HepG2 (cell line): ENCODE measurements at regions not wholly inside any gene's neighbourhood (a gene's known extent, or its start where the extent isn't known, plus 50 kb on each side); places are given as distances from the start of the nearest gene placed in this dataset.

Experiments used
- ATAC-seq: fragments of 200-7000 bp; cut with Tn5 transposase; 3 replicates; pipeline ENCODE4 v1.9.1; 2020; ENCODE audit warnings: mild to moderate bottlenecking, moderate library complexity
- BruUV-seq: library from RNA; stranded (reverse); fragments of 400-500 nt; replicated peaks from 2 replicates; lab custom pipeline; 2021; lab: Mats Ljungman, UMichigan
- CTCF ChIA-PET: fragments of 300-600 bp; formaldehyde crosslinking; extraction: SDS; loops from one replicate; lab custom pipeline; 2021; ENCODE audit warnings: low total read pairs, inconsistent platforms, low intra/inter-chr PET ratio; lab: Yijun Ruan, JAX
- POLR2A ChIA-PET: fragments of 350-600 bp; sonication (Branson Sonifier 250); formaldehyde crosslinking; loops from one replicate; lab custom pipeline; 2020; ENCODE audit warnings: antibody characterized with exemption, inconsistent platforms; lab: Yijun Ruan, JAX
- DNase-seq: peaks from one replicate; pipeline ENCODE4 v3.0.0-alpha.2; 2015; ENCODE audit warnings: low spot score
- FAIRE-seq: peaks from 3 replicates; lab custom pipeline; 2011; peaks lifted over from hg19 to GRCh38; lab: Jason Lieb, UNC
- H2AFZ ChIP-seq: one replicate; pipeline ENCODE4 v1.6.1; 2011; ENCODE audit warnings: low read length, inconsistent platforms
- H3K27ac ChIP-seq: fragments of 300-600 bp; 3 replicates; pipeline ENCODE4 v1.8.0; 2011; ENCODE audit warnings: mixed run types, mild to moderate bottlenecking, mixed read lengths, low read length, inconsistent platforms; ENCODE audit not compliant: insufficient read depth; ENCODE audit errors: extremely low read length
- H3K27me3 ChIP-seq, 2 experiments: fragments of 200-600 bp in 1 of 2; 2 replicates in 1 of 2; 3 replicates in 1 of 2; pipeline versions ENCODE4 v1.6.0 to v1.8.0; 2011; ENCODE audit warnings: low read length in 2 of 2, mild to moderate bottlenecking in 2 of 2, moderate library complexity in 2 of 2, inconsistent platforms in 1 of 2; ENCODE audit not compliant: insufficient read depth in 2 of 2, control insufficient read depth in 1 of 2
- H3K36me3 ChIP-seq, 2 experiments: fragments of 200-600 bp in 1 of 2; replicated peaks in 1 of 2; 2 replicates in 1 of 2; 3 replicates in 1 of 2; pipeline versions ENCODE4 v1.5.1 to v1.8.0; 2011; ENCODE audit warnings: low read length in 2 of 2, inconsistent platforms in 1 of 2; ENCODE audit not compliant: insufficient read depth in 2 of 2, control insufficient read depth in 1 of 2
- H3K4me1 ChIP-seq: 2 replicates; pipeline ENCODE4 v1.5.1; 2012; ENCODE audit warnings: low read length, inconsistent platforms; ENCODE audit not compliant: insufficient read depth
- H3K4me2 ChIP-seq: 2 replicates; pipeline ENCODE4 v1.6.0; 2011; ENCODE audit warnings: low read depth, low read length, inconsistent platforms
- H3K4me3 ChIP-seq, 3 experiments: fragments of 200-600 bp in 1 of 3; sonication (generic), shearing (Covaris generic) in 1 of 3; replicated peaks in 1 of 3; 2 replicates each; pipeline ENCODE4 v1.5.1; 2011 to 2016; ENCODE audit warnings: low read length in 3 of 3, inconsistent platforms in 2 of 3, low read depth in 2 of 3, mild to moderate bottlenecking in 2 of 3, control low read depth in 1 of 3, mixed read lengths in 1 of 3; ENCODE audit not compliant: insufficient read depth in 1 of 3
- H3K79me2 ChIP-seq: one replicate; pipeline ENCODE4 v1.6.1; 2011; ENCODE audit warnings: low read length, inconsistent platforms; ENCODE audit not compliant: insufficient read depth
- H3K9ac ChIP-seq: 2 replicates; pipeline ENCODE4 v1.6.0; 2011; ENCODE audit warnings: mild to moderate bottlenecking, low read depth, low read length, inconsistent platforms; ENCODE audit not compliant: insufficient read depth
- H3K9me3 ChIP-seq: 2 replicates; pipeline ENCODE4 v1.5.1; 2012; ENCODE audit warnings: mild to moderate bottlenecking, low read length
- H4K20me1 ChIP-seq: 2 replicates; pipeline ENCODE4 v1.6.0; 2011; ENCODE audit warnings: inconsistent platforms, mild to moderate bottlenecking, low read length, moderate library complexity; ENCODE audit not compliant: insufficient read depth
- AHR ChIP-seq: IDR thresholded peaks from 2 replicates; pipeline ENCODE4 v1.6.1; 2018; ENCODE audit warnings: missing genetic modification reagents, missing compliant biosample characterization
- ATF1 ChIP-seq: IDR thresholded peaks from 2 replicates; pipeline ENCODE4 v1.6.1; 2016; ENCODE audit warnings: mild to moderate bottlenecking, control low read depth
- CBX1 ChIP-seq: IDR thresholded peaks from one replicate; pipeline ENCODE4 v1.6.1; 2016; ENCODE audit warnings: antibody characterized with exemption, low read depth
- EEA1 ChIP-seq: sonication (generic); formaldehyde crosslinking; IDR thresholded peaks from 2 replicates; pipeline ENCODE4 v1.5.1; 2020; ENCODE audit warnings: mild to moderate bottlenecking, missing genetic modification reagents, borderline replicate concordance
- HNRNPK ChIP-seq: fragments of 200-400 bp; formaldehyde crosslinking; IDR thresholded peaks from 2 replicates; pipeline ENCODE4 v1.6.1; 2018; ENCODE audit warnings: low read length, low read depth, moderate library complexity, mild to moderate bottlenecking; ENCODE audit not compliant: poor library complexity, severe bottlenecking
- HOXA5 ChIP-seq: sonication (generic); formaldehyde crosslinking; IDR thresholded peaks from 2 replicates; pipeline ENCODE4 v1.4.0; 2020; ENCODE audit warnings: missing genetic modification reagents
- HOXA9 ChIP-seq: sonication (generic); formaldehyde crosslinking; IDR thresholded peaks from 2 replicates; pipeline ENCODE4 v1.8.1; 2022; ENCODE audit warnings: missing genetic modification reagents, mild to moderate bottlenecking, moderate library complexity, borderline replicate concordance
- IKZF1 ChIP-seq: fragments of 450-650 bp; IDR thresholded peaks from 2 replicates; pipeline ENCODE4 v1.7.1; 2016
- JDP2 ChIP-seq: sonication (generic); formaldehyde crosslinking; IDR thresholded peaks from 2 replicates; pipeline ENCODE4 v1.8.1; 2022; ENCODE audit warnings: missing genetic modification reagents, borderline replicate concordance
- PAX8 ChIP-seq: sonication (generic); formaldehyde crosslinking; IDR thresholded peaks from 2 replicates; pipeline ENCODE4 v1.8.0; 2022; ENCODE audit warnings: mild to moderate bottlenecking, missing genetic modification reagents, borderline replicate concordance
- SIX1 ChIP-seq: sonication (generic); formaldehyde crosslinking; IDR thresholded peaks from 2 replicates; pipeline ENCODE4 v1.4.0; 2020; ENCODE audit warnings: missing genetic modification reagents, borderline replicate concordance
- TMF1 ChIP-seq: sonication (generic); formaldehyde crosslinking; IDR thresholded peaks from 2 replicates; pipeline ENCODE4 v1.8.1; 2022; ENCODE audit warnings: low read depth, missing genetic modification reagents
- ZNF337 ChIP-seq: sonication (generic); formaldehyde crosslinking; IDR thresholded peaks from 2 replicates; pipeline ENCODE4 v1.5.1; 2020; ENCODE audit warnings: missing genetic modification reagents, low read depth, mild to moderate bottlenecking, borderline replicate concordance
- ZNF354B ChIP-seq: sonication (generic); formaldehyde crosslinking; IDR thresholded peaks from 2 replicates; pipeline ENCODE4 v1.8.0; 2022; ENCODE audit warnings: mild to moderate bottlenecking, missing genetic modification reagents
- ZNF691 ChIP-seq: sonication (generic); formaldehyde crosslinking; IDR thresholded peaks from 2 replicates; pipeline ENCODE4 v1.4.0; 2020; ENCODE audit warnings: missing genetic modification reagents, low read depth, mild to moderate bottlenecking, borderline replicate concordance
- ZNF772 ChIP-seq: sonication (generic); formaldehyde crosslinking; IDR thresholded peaks from 2 replicates; pipeline ENCODE4 v1.5.0; 2020; ENCODE audit warnings: mild to moderate bottlenecking, missing genetic modification reagents
- WGBS: methylation state at CpG from one replicate; pipeline ENCODE4 v1.1.6; 2017; ENCODE audit warnings: low lambda C conversion rate; 5-methylcytosine and 5-hydroxymethylcytosine counted together
- in situ Hi-C: cut with HindIII; loops from 2 replicates; pipeline ENCODE4 v1.10.0; 2017; ENCODE audit warnings: low pct_unique_long_range_greater_than_20kb; ENCODE audit not compliant: extremely low pct_ligation_motif_present
- intact Hi-C: fragments of 100-400 bp; cut with micrococcal nuclease; formaldehyde crosslinking; loops from one replicate; pipeline ENCODE4 v1.10.0; 2022; ENCODE audit not compliant: unreplicated experiment
- TF ChIP-seq, protein P1 (sequence below): sonication (generic); formaldehyde crosslinking; IDR thresholded peaks from 2 replicates; pipeline ENCODE4 v1.4.0; 2020; ENCODE audit warnings: missing genetic modification reagents
- TF ChIP-seq, protein P2 (sequence below): sonication (generic); formaldehyde crosslinking; IDR thresholded peaks from 2 replicates; pipeline ENCODE4 v1.8.1; 2023; ENCODE audit warnings: missing genetic modification reagents, mild to moderate bottlenecking, borderline replicate concordance

- H2AFZ ChIP-seq = no peak overlapping the region
- no peak overlapping the region for H3K27ac ChIP-seq
- under 1% methylated on average over 3 of the region's 3 CpGs for WGBS
- no peaks in the 10 kb centered on the region for H3K36me3 ChIP-seq
- POLR2A ChIA-PET = no interaction called here
- ATAC-seq (no peak), DNase-seq (no peak), FAIRE-seq (no peak)
- no peaks in the 10 kb centered on the region for H3K9me3 ChIP-seq
- CTCF ChIA-PET = no interaction called here
- TF ChIP-seq ZNF772 (no peak), IKZF1 (no peak), JDP2 (CRISPR knock-in tag) (no peak), SIX1 (CRISPR knock-in tag) (no peak), ZNF354B (CRISPR knock-in tag) (no peak), AHR (CRISPR knock-in tag) (no peak), TMF1 (CRISPR knock-in tag) (no peak)
- TF ChIP-seq, protein P1, sequence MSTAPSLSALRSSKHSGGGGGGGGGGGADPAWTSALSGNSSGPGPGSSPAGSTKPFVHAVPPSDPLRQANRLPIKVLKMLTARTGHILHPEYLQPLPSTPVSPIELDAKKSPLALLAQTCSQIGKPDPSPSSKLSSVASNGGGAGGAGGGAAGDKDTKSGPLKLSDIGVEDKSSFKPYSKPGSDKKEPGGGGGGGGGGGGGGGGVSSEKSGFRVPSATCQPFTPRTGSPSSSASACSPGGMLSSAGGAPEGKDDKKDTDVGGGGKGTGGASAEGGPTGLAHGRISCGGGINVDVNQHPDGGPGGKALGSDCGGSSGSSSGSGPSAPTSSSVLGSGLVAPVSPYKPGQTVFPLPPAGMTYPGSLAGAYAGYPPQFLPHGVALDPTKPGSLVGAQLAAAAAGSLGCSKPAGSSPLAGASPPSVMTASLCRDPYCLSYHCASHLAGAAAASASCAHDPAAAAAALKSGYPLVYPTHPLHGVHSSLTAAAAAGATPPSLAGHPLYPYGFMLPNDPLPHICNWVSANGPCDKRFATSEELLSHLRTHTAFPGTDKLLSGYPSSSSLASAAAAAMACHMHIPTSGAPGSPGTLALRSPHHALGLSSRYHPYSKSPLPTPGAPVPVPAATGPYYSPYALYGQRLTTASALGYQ (CRISPR knock-in tag) = no peak
- no peaks in the 10 kb centered on the region for H3K4me1 ChIP-seq
- no peaks in the 10 kb centered on the region for H3K79me2 ChIP-seq
- BruUV-seq = no TSS peak
- no peak overlapping the region for H3K9ac ChIP-seq
- H3K4me3 ChIP-seq = no peak overlapping the region
- intact Hi-C loops (no loop called here), in situ Hi-C loops (no loop called here)
- no peaks in the 10 kb centered on the region for H4K20me1 ChIP-seq
- no peak overlapping the region for H3K4me2 ChIP-seq
- no peaks in the 10 kb centered on the region for H3K27me3 ChIP-seq
Observed at GRCh38 chr4:156053174-156053573, 99.5 kb upstream of the CTSO start.

DNA sequence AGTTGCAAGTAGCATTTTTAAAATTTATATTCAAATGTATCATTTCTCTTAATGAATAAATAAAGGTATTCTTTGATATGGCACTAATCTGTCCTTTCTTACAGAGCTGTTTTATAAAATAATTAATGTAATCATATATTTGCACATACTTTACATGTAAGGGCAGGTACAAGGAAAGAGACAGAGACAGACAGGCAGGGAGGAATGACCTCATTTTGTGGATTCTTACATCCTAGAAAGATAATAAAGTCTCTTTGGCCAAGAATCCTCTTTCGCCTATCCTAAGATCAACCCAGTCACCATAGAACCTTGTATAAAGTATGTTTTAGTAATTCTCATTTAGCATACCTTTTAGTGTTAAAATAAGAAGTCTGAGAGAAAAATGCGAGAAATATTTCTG is 98.5 kb upstream of the CTSO start:
- no peak for ATAC-seq
- ChIA-PET CTCF (no interaction called here), POLR2A (no interaction called here)
- no peaks in the 10 kb centered on the region for H3K79me2 ChIP-seq
- no peak overlapping the region for H3K4me3 ChIP-seq
- intact Hi-C loops (no loop called here), in situ Hi-C loops (no loop called here)
- 4% methylated on average over 2 of the region's 2 CpGs for WGBS
- no peak for FAIRE-seq
- no peaks in the 10 kb centered on the region for H3K9me3 ChIP-seq
- H3K9ac ChIP-seq = no peak overlapping the region
- H3K4me1 ChIP-seq = no peaks in the 10 kb centered on the region
- DNase-seq = no peak
- no peak overlapping the region for H3K27ac ChIP-seq
- H4K20me1 ChIP-seq = no peaks in the 10 kb centered on the region
- no peaks in the 10 kb centered on the region for H3K27me3 ChIP-seq
- no peak overlapping the region for H2AFZ ChIP-seq
- no TSS peak for BruUV-seq
- H3K36me3 ChIP-seq = no peaks in the 10 kb centered on the region
- no peak overlapping the region for H3K4me2 ChIP-seq
- TF ChIP-seq EEA1 (CRISPR knock-in tag) (no peak), CBX1 (no peak), ATF1 (CRISPR knock-in tag) (no peak), HOXA9 (CRISPR knock-in tag) (no peak), HOXA5 (CRISPR knock-in tag) (no peak), ZNF691 (CRISPR knock-in tag) (no peak), ZNF337 (CRISPR knock-in tag) (no peak), HNRNPK (no peak), PAX8 (no peak)
- TF ChIP-seq, protein P2, sequence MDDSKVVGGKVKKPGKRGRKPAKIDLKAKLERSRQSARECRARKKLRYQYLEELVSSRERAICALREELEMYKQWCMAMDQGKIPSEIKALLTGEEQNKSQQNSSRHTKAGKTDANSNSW = no peak
